ENCODE measurements at regions not wholly inside any gene's neighbourhood (a gene's known extent, or its start where the extent isn't known, plus 50 kb on each side); places are given as distances from the start of the nearest gene placed in this dataset.

DNA sequence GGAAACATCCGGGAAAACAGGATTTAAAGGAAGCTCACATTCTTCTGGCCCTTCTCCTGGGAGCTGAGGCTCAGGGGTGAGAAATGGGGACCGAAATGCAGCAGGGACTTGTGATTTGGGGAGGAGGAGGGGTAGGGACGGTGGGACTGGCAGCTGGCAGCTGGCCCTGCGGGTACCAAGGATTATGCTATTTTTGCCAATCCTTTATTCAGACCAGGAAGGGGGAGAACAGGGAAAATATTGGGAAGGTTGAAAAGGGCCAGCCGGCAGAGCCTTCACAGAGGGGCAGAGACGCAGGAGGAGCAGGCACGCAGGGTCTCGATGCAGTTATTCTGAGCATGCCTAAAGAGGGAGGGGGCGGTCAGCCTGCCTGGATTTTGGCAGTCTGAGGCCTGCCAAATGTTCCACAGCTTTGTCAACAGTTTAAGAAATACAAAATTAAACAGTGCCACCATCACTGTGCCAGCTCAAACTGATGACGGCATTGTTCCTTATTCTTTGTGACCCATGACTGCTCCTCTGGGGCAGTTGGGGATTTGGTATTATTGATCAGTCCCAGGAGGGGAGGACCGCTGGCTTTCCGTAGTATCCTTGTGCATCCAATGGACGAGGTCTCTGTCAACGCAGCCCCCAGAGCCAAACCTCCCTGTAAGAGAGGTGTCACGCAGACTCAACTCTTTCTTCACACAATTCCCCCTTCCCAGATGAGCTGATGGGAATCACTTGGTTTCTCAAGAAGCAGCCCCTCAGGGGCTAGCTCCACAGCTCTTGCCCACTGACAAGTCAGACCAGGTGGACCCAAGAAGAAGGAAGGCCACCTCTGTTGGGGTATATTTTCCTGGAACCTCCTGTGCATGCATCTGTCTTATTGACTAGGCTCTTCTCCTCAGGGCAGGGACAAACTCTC lies 553.3 kb downstream of the BNC2 start:
- DNase-seq (ENCODE audit: extremely low spot score) = no peak
- H3K4me1 ChIP-seq (ENCODE audit: insufficient read depth) = no peaks in the 10 kb centered on the region
- H3K27ac ChIP-seq (ENCODE audit: low read depth) = no peak overlapping the region
- H3K36me3 ChIP-seq (ENCODE audit: insufficient read depth) = no peaks in the 10 kb centered on the region
- no peak overlapping the region for H3K4me3 ChIP-seq (ENCODE audit: low read depth, low read length)
- 79% methylated on average over 15 of the region's 15 CpGs for WGBS

DNA sequence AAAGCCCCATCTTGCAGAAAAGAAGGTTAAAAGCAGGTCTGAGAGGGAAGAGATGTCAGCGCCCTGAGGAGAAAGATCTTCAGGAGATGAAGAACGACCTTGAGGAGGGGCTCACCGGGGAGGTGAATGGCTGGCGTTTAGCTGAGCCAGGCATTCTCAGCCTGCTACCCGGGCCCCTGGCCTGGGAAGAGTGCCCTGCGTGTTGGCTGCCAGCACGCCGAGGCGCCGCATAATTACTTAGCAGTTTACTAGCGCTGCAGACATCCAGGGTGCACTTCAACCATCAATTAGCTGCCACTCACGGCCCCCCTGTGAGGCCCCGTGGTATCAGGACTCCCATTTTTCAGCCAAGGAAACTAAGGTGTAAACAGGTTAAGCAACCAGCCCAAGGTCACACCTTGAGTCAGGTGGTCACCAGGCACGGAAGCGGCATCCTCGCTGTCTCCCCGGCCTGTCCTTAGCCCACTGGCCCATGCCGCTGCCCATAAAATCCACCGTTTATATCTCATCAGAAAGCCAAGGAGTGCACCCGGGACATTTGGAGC lies 551.9 kb downstream of the BNC2 start:
- 90% methylated on average over 20 of the region's 20 CpGs for WGBS
- H3K4me1 ChIP-seq (ENCODE audit: insufficient read depth) = no peaks in the 10 kb centered on the region
- no peak overlapping the region for H3K4me3 ChIP-seq (ENCODE audit: low read depth, low read length)
- no peaks in the 10 kb centered on the region for H3K36me3 ChIP-seq (ENCODE audit: insufficient read depth)
- no peak for DNase-seq (ENCODE audit: extremely low spot score)
- no peak overlapping the region for H3K27ac ChIP-seq (ENCODE audit: low read depth)

DNA sequence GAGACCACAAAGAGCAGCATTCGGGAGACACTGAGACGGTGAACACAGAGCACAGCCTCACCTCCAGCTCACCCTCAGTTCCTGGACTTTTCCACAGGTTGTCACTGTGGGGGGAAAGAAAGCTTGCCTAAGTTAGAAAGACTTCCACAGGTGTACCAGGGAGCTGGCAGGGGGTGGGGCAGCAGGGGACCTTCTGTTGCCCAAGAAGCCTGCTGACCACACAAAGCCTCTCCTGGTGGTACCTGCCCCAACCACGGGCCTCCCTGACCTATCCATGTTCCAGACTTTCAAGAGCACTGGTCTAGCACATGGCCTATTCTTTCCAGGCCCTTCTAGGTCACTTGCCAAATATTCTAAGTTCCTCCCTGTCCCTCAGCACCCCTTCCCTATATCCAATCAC lies 550.8 kb downstream of the BNC2 start:
- over 99% methylated on average over 3 of the region's 3 CpGs for WGBS
- Histone ChIP-seq H3K36me3 (ENCODE audit: insufficient read depth) (no peaks in the 10 kb centered on the region), H3K4me1 (ENCODE audit: insufficient read depth) (no peaks in the 10 kb centered on the region), H3K4me3 (ENCODE audit: low read depth, low read length) (no peak overlapping the region), H3K27ac (ENCODE audit: low read depth) (no peak overlapping the region)
- DNase-seq (ENCODE audit: extremely low spot score) = no peak

DNA sequence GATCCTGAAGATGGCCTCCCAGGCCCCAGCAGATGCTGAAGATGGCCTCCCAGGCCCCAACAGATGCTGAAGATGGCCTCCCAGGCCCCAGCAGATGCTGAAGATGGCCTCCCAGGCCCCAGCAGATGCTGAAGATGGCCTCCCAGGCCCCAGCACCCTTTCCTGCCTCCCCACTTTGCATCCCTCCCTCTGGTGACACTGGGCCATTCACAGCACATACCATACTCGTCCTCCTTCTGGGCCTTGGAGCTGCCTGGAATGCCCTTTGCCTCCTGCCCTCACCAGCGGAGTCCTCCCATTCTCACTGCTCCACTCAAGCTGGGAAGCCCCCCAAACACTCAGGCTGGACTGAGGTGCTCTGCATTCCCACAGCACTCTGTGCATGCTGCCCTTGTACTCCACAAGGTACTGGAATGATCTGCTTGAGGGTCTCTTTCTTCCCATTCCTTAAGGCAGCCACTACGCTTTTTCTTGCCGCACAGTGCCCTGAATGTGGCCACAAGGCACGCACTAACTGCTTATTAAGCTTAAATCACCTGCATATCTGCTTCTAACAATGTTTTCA lies 550.0 kb downstream of the BNC2 start:
- Histone ChIP-seq H3K4me3 (ENCODE audit: low read depth, low read length) (no peak overlapping the region), H3K27ac (ENCODE audit: low read depth) (no peak overlapping the region), H3K36me3 (ENCODE audit: insufficient read depth) (no peaks in the 10 kb centered on the region), H3K4me1 (ENCODE audit: insufficient read depth) (no peaks in the 10 kb centered on the region)
- no peak for DNase-seq (ENCODE audit: extremely low spot score)
- 97% methylated on average over 5 of the region's 5 CpGs for WGBS

DNA sequence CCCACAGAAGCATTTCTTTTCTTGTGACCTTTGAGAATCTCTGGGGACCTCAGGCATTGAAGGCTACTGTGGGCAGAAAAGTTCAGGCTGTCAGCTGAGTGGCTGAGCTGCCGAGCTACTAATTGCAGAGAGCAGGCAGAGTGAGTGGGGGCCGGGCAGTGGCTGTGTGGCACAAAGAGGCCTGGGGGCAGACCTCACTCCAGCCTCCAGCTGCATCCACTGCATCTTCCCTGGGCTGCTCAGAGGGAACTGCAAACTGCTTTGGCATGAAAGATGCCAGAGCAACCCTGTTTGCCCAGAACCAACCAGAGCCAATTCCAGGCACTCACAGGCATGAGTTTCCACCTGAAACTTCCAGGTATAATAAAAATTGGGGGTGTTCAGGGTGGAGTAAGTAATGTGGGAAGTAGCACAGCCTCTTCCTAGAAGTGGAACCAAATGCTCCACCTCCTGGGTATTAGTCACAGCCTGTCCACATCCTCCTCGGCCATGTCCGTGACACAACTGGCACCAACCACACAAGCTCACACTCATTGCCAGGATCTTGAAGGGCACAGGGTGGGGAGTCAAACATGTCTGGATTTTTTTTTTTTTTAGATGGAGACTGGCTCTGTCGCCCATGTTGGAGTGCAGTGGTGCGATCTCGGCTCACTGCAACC lies 548.9 kb downstream of the BNC2 start:
- WGBS = 77% methylated on average over 7 of the region's 7 CpGs
- no peak overlapping the region for H3K27ac ChIP-seq (ENCODE audit: low read depth)
- no peaks in the 10 kb centered on the region for H3K36me3 ChIP-seq (ENCODE audit: insufficient read depth)
- no peaks in the 10 kb centered on the region for H3K4me1 ChIP-seq (ENCODE audit: insufficient read depth)
- DNase-seq (ENCODE audit: extremely low spot score) = no peak
- no peak overlapping the region for H3K4me3 ChIP-seq (ENCODE audit: low read depth, low read length)

DNA sequence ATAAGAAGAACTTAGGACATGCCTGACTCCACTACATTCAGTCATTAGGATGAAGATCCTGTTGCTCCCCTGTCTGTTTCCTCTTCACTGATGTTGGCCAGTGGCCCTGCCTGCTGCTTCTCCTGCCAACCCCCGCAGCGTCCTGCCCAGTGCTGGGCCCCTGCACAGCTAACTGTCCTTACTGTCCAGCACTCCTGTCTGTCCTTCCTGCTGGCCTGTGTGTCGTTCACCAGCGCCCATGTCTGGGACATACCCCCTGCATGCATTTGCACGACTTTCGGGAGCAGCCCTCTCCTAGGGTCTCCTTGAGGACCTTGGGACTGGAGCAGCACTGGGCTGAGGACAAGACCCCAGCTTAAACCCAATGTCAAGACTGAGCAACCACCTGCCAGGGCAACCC lies 547.6 kb downstream of the BNC2 start:
- Histone ChIP-seq H3K4me1 (ENCODE audit: insufficient read depth) (no peaks in the 10 kb centered on the region), H3K4me3 (ENCODE audit: low read depth, low read length) (no peak overlapping the region), H3K27ac (ENCODE audit: low read depth) (no peak overlapping the region), H3K36me3 (ENCODE audit: insufficient read depth) (no peaks in the 10 kb centered on the region)
- 78% methylated on average over 6 of the region's 6 CpGs for WGBS
- no peak for DNase-seq (ENCODE audit: extremely low spot score)

DNA sequence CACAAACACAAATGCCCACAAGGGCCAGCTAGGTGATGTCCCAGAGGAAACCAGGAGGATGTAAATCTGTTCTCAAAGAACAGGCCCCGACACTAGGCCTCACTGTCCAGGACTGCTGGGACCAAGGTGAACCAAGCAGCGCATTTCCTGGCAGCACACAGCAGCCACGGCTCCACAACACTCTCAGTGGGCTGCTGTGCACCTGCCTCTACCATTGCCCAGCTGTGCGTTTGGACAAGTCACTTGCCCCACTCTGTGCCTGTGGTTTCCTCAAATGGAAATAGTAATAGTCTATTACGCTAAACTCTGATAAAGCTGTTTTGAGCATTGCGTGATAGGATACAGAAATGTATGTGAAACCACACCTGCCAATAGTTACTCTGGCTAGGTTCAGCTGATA lies 544.5 kb downstream of the BNC2 start:
- H3K27ac ChIP-seq (ENCODE audit: low read depth) = no peak overlapping the region
- 97% methylated on average over 6 of the region's 6 CpGs for WGBS
- no peak overlapping the region for H3K4me3 ChIP-seq (ENCODE audit: low read depth, low read length)
- H3K36me3 ChIP-seq (ENCODE audit: insufficient read depth) = no peaks in the 10 kb centered on the region
- H3K4me1 ChIP-seq (ENCODE audit: insufficient read depth) = no peaks in the 10 kb centered on the region
- no peak for DNase-seq (ENCODE audit: extremely low spot score)

DNA sequence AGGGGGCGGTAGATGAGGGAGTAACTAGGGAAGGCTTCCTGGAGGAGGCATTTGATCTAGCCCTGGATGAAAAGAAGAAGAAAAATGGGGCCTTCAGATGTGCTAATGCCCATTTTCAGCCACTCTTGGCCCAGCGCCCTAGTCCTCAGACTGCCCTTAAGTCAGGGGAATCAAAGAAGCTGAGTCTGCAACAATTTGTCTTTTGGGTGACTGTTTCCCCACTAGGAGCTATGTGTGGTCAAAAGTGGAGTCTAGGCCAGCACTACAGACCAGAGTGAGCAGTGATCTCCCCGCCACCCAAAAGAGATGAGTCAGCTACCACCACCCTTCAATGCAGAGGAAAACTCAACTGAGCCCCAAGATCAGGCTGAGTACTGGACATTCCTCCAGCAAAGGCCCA lies 542.1 kb downstream of the BNC2 start:
- no peak for DNase-seq (ENCODE audit: extremely low spot score)
- H3K36me3 ChIP-seq (ENCODE audit: insufficient read depth) = no peaks in the 10 kb centered on the region
- no peaks in the 10 kb centered on the region for H3K4me1 ChIP-seq (ENCODE audit: insufficient read depth)
- WGBS = 87% methylated on average over 3 of the region's 3 CpGs
- no peak overlapping the region for H3K4me3 ChIP-seq (ENCODE audit: low read depth, low read length)
- no peak overlapping the region for H3K27ac ChIP-seq (ENCODE audit: low read depth)

DNA sequence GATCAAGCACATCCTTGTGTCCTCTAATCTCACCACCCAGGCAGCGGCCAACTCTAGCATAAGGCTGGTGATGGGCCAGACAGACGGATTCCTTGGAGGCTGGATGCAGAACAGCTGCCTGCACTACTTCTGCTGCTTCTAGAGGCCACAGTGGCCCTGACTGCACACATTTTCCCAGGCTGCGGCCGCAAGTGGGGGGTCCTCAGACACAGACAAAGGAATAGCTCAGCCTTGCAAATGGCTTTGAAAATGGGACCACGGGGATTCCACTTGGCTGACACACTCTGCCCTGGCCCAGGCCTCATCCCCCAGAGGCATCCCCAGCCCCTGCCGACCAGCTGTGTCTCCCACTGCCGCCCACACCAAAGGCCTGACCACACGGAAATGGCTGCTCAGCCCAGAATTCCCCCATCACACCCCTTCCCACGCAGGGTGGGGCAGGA lies 540.8 kb downstream of the BNC2 start:
- DNase-seq (ENCODE audit: extremely low spot score) = no peak
- no peak overlapping the region for H3K27ac ChIP-seq (ENCODE audit: low read depth)

DNA sequence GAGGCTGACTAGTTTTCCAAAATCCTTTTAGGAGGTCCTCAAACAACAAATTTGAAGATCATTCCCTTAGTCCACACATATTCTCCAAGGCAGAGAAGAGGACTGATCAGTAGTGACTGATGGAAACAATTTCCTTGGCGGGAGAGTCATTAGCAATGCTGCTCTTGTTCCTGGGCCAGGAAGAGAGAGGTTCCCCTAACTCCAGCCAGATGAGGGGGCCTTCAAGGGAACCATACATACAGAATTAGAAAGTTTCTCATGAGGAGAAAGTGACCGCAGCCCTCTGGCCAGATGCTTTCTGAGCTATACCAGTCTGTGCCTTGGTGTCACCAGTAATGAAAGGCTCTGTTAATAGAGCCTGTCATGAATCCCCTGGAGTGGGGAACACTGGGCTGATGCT lies 539.4 kb downstream of the BNC2 start:
- Histone ChIP-seq H3K27ac (ENCODE audit: low read depth) (no peak overlapping the region), H3K4me3 (ENCODE audit: low read depth, low read length) (no peak overlapping the region), H3K36me3 (ENCODE audit: insufficient read depth) (no peaks in the 10 kb centered on the region), H3K4me1 (ENCODE audit: insufficient read depth) (peaks cover 2% of the 10 kb centered on the region)
- DNase-seq (ENCODE audit: extremely low spot score) = no peak
- 0% methylated on average over 2 of the region's 2 CpGs for WGBS

More for the DNA sequence above, 540.8 kb downstream of the BNC2 start:
- 48% methylated on average over 9 of the region's 9 CpGs for WGBS
- Histone ChIP-seq H3K4me3 (ENCODE audit: low read depth, low read length) (no peak overlapping the region), H3K4me1 (ENCODE audit: insufficient read depth) (no peaks in the 10 kb centered on the region), H3K36me3 (ENCODE audit: insufficient read depth) (no peaks in the 10 kb centered on the region)

DNA sequence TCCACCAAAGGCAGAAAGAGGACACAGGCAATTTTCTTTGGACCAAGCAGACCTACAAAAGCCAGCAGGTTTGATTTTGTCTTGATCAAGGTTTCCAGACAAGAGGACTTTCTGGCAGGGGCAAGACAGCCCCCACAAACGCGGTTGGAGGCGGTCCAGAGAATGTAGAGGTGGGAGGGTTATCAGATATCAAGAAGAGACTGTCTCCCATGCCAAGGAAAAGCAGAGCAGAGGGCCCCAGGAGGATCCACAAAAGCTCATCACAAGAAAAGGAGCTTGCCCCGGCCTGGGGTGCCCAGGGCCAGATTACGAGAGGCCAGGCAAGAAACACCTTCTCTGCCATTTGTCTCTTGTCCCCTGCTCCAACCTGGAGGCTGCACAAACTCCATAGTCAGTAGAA lies 538.9 kb downstream of the BNC2 start:
- DNase-seq (ENCODE audit: extremely low spot score) = no peak
- Histone ChIP-seq H3K27ac (ENCODE audit: low read depth) (no peak overlapping the region), H3K36me3 (ENCODE audit: insufficient read depth) (no peaks in the 10 kb centered on the region), H3K4me3 (ENCODE audit: low read depth, low read length) (no peak overlapping the region), H3K4me1 (ENCODE audit: insufficient read depth) (peaks cover 2% of the 10 kb centered on the region)
- 71% methylated on average over 5 of the region's 5 CpGs for WGBS

DNA sequence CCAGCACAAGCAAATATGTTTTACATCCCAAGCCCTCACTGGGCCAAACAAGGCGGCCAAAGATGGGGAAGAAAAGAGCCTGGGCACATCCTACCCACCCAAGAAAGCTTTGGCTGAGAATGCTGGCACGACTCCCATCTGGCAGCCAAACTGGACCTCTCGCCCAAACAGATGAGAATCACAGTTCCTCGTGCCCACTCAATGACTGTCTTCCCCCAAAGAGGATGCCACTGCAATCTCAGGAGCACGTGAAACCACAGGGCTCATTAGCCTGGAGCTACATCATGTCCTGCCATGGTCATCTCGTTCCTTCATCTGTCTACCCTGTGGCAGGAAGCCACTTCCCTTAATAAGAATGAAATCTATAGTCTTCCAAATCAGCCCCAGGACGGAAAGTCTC lies 536.8 kb downstream of the BNC2 start:
- Histone ChIP-seq H3K4me3 (ENCODE audit: low read depth, low read length) (no peak overlapping the region), H3K36me3 (ENCODE audit: insufficient read depth) (no peaks in the 10 kb centered on the region), H3K27ac (ENCODE audit: low read depth) (no peak overlapping the region), H3K4me1 (ENCODE audit: insufficient read depth) (peaks cover 2% of the 10 kb centered on the region)
- no peak for DNase-seq (ENCODE audit: extremely low spot score)
- WGBS = 88% methylated on average over 7 of the region's 7 CpGs

DNA sequence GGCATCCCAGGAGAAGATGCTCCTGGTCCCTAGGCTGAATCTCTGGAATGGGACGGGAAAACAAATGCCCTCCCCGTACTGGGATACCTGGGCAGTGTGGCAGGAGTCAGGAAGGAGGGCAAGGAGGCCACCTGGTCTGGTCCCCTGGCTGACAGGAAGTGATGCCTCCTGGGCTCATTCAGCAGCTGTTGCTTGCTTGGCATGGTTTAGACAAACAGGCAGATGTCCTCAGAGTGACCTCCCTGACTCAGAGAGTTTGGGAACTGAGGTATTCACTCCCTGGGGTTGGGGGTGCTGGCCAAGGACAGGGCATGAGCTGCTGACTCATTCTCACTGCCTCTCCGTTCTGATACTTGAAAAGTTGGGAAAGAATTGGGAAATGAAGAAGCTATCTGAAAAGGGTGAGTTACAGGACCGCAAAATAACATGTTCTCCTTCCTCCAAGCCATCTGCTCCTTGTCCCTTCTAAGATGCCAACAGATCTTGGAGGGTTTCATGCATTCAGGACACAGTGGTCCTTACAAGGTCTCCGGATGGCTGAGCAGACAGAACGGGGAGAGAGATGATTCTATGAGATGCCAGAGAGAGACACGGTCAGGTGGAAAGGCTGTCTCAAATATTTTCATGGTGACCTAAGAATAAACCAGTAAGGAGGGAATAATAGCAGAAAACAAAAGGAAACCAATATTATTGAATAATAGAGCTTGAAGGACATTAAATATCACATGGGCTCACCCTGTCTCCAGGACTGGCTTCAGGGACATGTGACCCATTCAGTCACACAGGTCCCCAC lies 534.5 kb downstream of the BNC2 start:
- no peaks in the 10 kb centered on the region for H3K36me3 ChIP-seq (ENCODE audit: insufficient read depth)
- no peak overlapping the region for H3K4me3 ChIP-seq (ENCODE audit: low read depth, low read length)
- no peak overlapping the region for H3K27ac ChIP-seq (ENCODE audit: low read depth)
- peaks cover 2% of the 10 kb centered on the region for H3K4me1 ChIP-seq (ENCODE audit: insufficient read depth)
- DNase-seq (ENCODE audit: extremely low spot score) = no peak
- whole genome bisulfite sequencing = 78% methylated on average over 7 of the region's 7 CpGs
